ENCODE measurements at regions not wholly inside any gene's neighbourhood (a gene's known extent, or its start where the extent isn't known, plus 50 kb on each side); places are given as distances from the start of the nearest gene placed in this dataset.

GRCh38 chr5:175802361-175802760, 69.0 kb upstream of the CPLX2 start:
- intact Hi-C loops (cut with DNase I) = no loop called here
- DNase-seq = no peak
- Histone ChIP-seq H3K9me3 (replicated peaks in 1 of 3) (no peaks in the 10 kb centered on the region), H3K27me3 (no peaks in the 10 kb centered on the region), H3K27ac (no peak overlapping the region), H3K36me3 (replicated peaks in 1 of 2) (no peaks in the 10 kb centered on the region), H3K4me1 (replicated peaks in 1 of 2) (peaks cover 3 to 5% of the 10 kb centered on the region in 2 donors), H3K4me3 (no peak overlapping the region)
- TF ChIP-seq POLR2A (IDR thresholded peaks at IDR 0.05) = no peak
- TF ChIP-seq CTCF (IDR thresholded peaks at IDR 0.05) = no peak
- 61 to 71% (median 64%) methylated on average over 8 of the region's 8 CpGs for WGBS, 4 donors

GRCh38 chr5:175803254-175803653, 68.1 kb upstream of the CPLX2 start:
- H3K27me3 ChIP-seq = no peaks in the 10 kb centered on the region

GRCh38 chr5:175803736-175804454, 67.5 kb upstream of the CPLX2 start:
- no peaks in the 10 kb centered on the region for H3K4me1 ChIP-seq (replicated peaks in 1 of 2)
- H3K27ac ChIP-seq = no peak overlapping the region
- WGBS, 4 donors = 60 to 83% (median 75%) methylated on average over 8 of the region's 8 CpGs
- no peak for DNase-seq
- no peak overlapping the region for H3K4me3 ChIP-seq
- intact Hi-C loops (cut with DNase I) = no loop called here
- no peaks in the 10 kb centered on the region for H3K36me3 ChIP-seq (replicated peaks in 1 of 2)
- TF ChIP-seq POLR2A (IDR thresholded peaks at IDR 0.05) (no peak), CTCF (IDR thresholded peaks at IDR 0.05) (no peak)
- H3K9me3 ChIP-seq (replicated peaks in 1 of 3) = no peaks in the 10 kb centered on the region
- no peaks in the 10 kb centered on the region for H3K27me3 ChIP-seq

More at GRCh38 chr5:175803254-175803653, 68.1 kb upstream of the CPLX2 start:
- H3K9me3 ChIP-seq (replicated peaks in 1 of 3) = no peaks in the 10 kb centered on the region
- TF ChIP-seq POLR2A (IDR thresholded peaks at IDR 0.05) (no peak), CTCF (IDR thresholded peaks at IDR 0.05) (no peak)
- no peak overlapping the region for H3K27ac ChIP-seq
- intact Hi-C loops (cut with DNase I) = no loop called here
- WGBS, 4 donors = 73 to 84% (median 80%) methylated on average over 5 of the region's 5 CpGs
- no peaks in the 10 kb centered on the region for H3K36me3 ChIP-seq (replicated peaks in 1 of 2)
- no peak overlapping the region for H3K4me3 ChIP-seq
- DNase-seq = no peak
- no peaks in the 10 kb centered on the region for H3K4me1 ChIP-seq (replicated peaks in 1 of 2)

GRCh38 chr5:175805256-175806011, 65.9 kb upstream of the CPLX2 start:
- TF ChIP-seq POLR2A (IDR thresholded peaks at IDR 0.05) = no peak
- TF ChIP-seq CTCF (IDR thresholded peaks at IDR 0.05) = no peak
- Histone ChIP-seq H3K27me3 (no peaks in the 10 kb centered on the region), H3K27ac (no peak overlapping the region), H3K9me3 (replicated peaks in 1 of 3) (no peaks in the 10 kb centered on the region), H3K36me3 (replicated peaks in 1 of 2) (no peaks in the 10 kb centered on the region), H3K4me3 (no peak overlapping the region), H3K4me1 (replicated peaks in 1 of 2) (no peaks in the 10 kb centered on the region)
- WGBS, 4 donors = 68 to 77% (median 73%) methylated on average over 8 to 12 of the region's 12 CpGs
- DNase-seq = peak in 1 of 7 donors; percentile 45
- intact Hi-C loops (cut with DNase I) = no loop called here
